ENCODE measurements at regions not wholly inside any gene's neighbourhood (a gene's known extent, or its start where the extent isn't known, plus 50 kb on each side); places are given as distances from the start of the nearest gene placed in this dataset.
"Not testable (repeated sequence)": the region's sequence is repeated elsewhere in the genome, so short reads cannot be mapped to it uniquely, and the experiment has no call there.

DNA sequence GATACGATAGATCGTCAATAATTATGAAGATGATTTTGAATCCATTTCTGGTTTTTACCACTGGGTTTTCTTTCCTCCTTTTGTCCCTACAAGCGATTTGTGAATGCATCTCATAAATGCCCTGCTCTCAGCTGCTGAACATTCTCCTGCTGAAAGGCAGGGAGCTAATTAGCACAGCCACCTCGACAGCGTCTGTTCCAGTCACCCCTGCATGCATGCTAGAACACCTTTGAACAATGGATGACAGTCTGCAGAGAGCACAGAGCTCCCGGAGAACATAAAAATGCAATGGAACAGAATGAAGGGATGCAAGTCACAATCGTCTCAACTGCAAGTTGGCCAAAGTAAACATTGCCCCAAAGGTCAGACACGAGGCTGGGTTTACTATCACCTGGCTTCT, 105.8 kb downstream of the SLC35B3 start:
- H3K36me3 ChIP-seq (ENCODE audit: control insufficient read depth, insufficient read depth, low read length), result no peaks in the 10 kb centered on the region
- no peaks in the 10 kb centered on the region for H3K4me1 ChIP-seq (ENCODE audit: control insufficient read depth, insufficient read depth, low read length)
- no peaks in the 10 kb centered on the region for H3K27me3 ChIP-seq (ENCODE audit: control insufficient read depth, insufficient read depth, low read length)
- DNase-seq, result no peak
- no peaks in the 10 kb centered on the region for H3K9me3 ChIP-seq (replicated peaks; ENCODE audit: control insufficient read depth, low read depth, low read length)
- H3K27ac ChIP-seq (ENCODE audit: low read length), result no peak overlapping the region
- no peak overlapping the region for H3K4me3 ChIP-seq (ENCODE audit: low read length)
- WGBS (ENCODE audit: insufficient coverage), result 18% methylated on average over 6 of the region's 8 CpGs

DNA sequence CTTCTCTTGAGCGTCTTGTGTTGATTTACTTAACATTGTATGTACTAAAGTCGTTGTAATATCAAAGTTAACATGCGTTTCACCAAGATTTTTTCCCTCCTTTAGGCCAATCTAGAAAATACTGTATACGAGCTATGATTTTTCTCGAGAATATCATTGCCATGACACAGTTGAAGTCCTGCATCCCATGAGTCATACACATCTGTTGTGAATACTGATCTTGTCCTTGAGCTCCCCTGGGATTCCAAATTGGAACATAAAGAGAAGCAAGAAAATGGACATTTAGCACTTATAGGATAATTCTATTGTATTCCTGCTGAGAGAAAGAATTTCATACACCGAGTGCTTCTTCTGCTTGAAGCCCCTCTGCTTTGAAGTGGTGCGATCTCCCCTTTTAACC, 109.6 kb downstream of the SLC35B3 start:
- WGBS (ENCODE audit: insufficient coverage), result 81% methylated on average over 3 of the region's 7 CpGs
- H3K4me3 ChIP-seq (ENCODE audit: low read length), result no peak overlapping the region
- H3K27ac ChIP-seq (ENCODE audit: low read length), result no peak overlapping the region
- no peaks in the 10 kb centered on the region for H3K27me3 ChIP-seq (ENCODE audit: control insufficient read depth, insufficient read depth, low read length)
- H3K4me1 ChIP-seq (ENCODE audit: control insufficient read depth, insufficient read depth, low read length), result no peaks in the 10 kb centered on the region
- no peaks in the 10 kb centered on the region for H3K36me3 ChIP-seq (ENCODE audit: control insufficient read depth, insufficient read depth, low read length)
- H3K9me3 ChIP-seq (replicated peaks; ENCODE audit: control insufficient read depth, low read depth, low read length), result no peaks in the 10 kb centered on the region
- no peak for DNase-seq

GRCh38 chr6:8322659-8323058, 112.7 kb downstream of the SLC35B3 start:
- WGBS (ENCODE audit: insufficient coverage), result 57% methylated on average over 1 of the region's 6 CpGs
- Histone ChIP-seq H3K4me3 (ENCODE audit: low read length) (no peak overlapping the region), H3K27me3 (ENCODE audit: control insufficient read depth, insufficient read depth, low read length) (no peaks in the 10 kb centered on the region), H3K27ac (ENCODE audit: low read length) (no peak overlapping the region), H3K4me1 (ENCODE audit: control insufficient read depth, insufficient read depth, low read length) (no peaks in the 10 kb centered on the region), H3K36me3 (ENCODE audit: control insufficient read depth, insufficient read depth, low read length) (no peaks in the 10 kb centered on the region), H3K9me3 (replicated peaks; ENCODE audit: control insufficient read depth, low read depth, low read length) (no peaks in the 10 kb centered on the region)
- DNase-seq, result no peak

DNA sequence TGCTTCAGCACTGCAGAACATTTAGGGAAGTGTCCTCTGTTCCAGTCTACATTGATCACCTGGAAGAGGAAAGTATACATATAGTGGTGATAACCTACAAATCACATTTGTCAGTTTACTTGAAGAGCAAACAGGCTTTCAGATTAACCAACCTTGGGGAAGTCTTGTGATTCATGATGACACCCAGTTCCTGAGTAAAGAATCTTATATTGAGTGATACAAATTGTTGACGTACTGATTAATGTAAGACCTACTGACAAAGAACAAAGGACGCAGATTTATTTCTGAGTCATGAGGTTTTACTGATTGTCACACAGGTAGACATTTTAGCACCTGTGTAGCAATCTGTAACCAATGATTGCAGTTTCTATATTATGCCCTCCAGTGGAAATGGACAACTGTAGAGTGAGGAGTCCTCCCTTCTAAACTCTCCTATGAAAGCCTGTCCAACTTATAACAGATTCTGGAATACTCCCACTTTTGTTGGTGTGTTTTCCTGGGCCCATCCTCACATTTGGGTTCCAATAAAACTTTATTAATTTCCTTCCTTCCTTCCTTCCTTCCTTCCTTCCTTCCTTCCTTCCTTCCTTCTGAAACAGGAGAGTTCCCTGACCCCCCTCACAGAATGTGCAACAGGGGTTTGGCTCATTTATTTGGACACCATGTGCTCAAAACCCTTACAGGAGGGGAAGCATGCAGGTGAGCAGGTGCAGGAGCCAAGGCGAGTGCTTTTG, 113.5 kb downstream of the SLC35B3 start:
- Histone ChIP-seq H3K9me3 (replicated peaks; ENCODE audit: control insufficient read depth, low read depth, low read length) (no peaks in the 10 kb centered on the region), H3K4me1 (ENCODE audit: control insufficient read depth, insufficient read depth, low read length) (no peaks in the 10 kb centered on the region), H3K27me3 (ENCODE audit: control insufficient read depth, insufficient read depth, low read length) (no peaks in the 10 kb centered on the region), H3K27ac (ENCODE audit: low read length) (no peak overlapping the region), H3K36me3 (ENCODE audit: control insufficient read depth, insufficient read depth, low read length) (no peaks in the 10 kb centered on the region), H3K4me3 (ENCODE audit: low read length) (no peak overlapping the region)
- WGBS (ENCODE audit: insufficient coverage), result 85% methylated on average over 2 of the region's 3 CpGs
- DNase-seq, result no peak

DNA sequence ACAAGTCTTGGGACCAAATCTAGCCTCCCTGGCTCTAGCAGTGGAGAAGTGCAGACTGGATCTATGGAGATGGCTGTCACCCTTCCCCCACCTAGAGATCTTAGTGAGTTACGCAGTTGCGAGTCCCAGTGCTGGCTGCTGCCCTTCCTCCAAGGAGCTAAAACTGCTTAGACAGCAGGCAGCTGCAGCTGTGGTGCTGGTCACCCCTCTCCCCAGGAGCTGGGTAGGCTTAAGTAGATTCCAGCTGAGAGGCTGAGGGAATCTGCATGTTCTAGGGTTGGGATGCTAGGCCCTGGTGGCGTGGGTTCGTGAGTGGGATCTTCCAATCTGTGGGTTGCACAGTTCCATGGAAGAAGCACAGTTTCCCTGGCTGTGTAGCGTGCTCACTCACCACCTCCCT, 120.2 kb downstream of the SLC35B3 start:
- Histone ChIP-seq H3K9me3 (replicated peaks; ENCODE audit: control insufficient read depth, low read depth, low read length) (no peaks in the 10 kb centered on the region), H3K36me3 (ENCODE audit: control insufficient read depth, insufficient read depth, low read length) (no peaks in the 10 kb centered on the region), H3K4me1 (ENCODE audit: control insufficient read depth, insufficient read depth, low read length) (no peaks in the 10 kb centered on the region), H3K27me3 (ENCODE audit: control insufficient read depth, insufficient read depth, low read length) (no peaks in the 10 kb centered on the region), H3K27ac (ENCODE audit: low read length) (no peak overlapping the region), H3K4me3 (ENCODE audit: low read length) (no peak overlapping the region)
- no peak for DNase-seq
- no CpG with 5 or more reads among the region's 5 CpGs for WGBS (ENCODE audit: insufficient coverage)

DNA sequence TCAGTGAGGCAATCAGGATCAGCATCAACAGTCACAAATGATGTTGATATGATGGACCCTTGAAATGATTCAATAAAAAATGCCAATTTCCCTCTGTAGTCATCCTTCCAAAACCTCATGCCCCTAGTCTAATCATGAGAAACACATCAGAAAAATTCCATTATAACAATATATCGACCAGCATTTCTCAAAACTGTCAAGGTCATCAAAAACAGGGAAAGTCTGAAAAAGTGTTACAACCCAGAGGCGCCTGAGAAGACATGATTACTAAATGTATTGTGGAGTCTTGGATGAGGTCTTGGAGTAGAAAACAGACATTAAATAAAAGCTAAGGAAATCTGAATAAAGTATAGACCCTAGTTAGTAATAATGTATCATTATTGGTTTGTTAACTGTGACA, 133.8 kb downstream of the SLC35B3 start:
- Histone ChIP-seq H3K4me1 (ENCODE audit: control insufficient read depth, insufficient read depth, low read length) (no peaks in the 10 kb centered on the region), H3K27ac (ENCODE audit: low read length) (no peak overlapping the region), H3K9me3 (replicated peaks; ENCODE audit: control insufficient read depth, low read depth, low read length) (no peaks in the 10 kb centered on the region), H3K27me3 (ENCODE audit: control insufficient read depth, insufficient read depth, low read length) (no peaks in the 10 kb centered on the region), H3K4me3 (ENCODE audit: low read length) (no peak overlapping the region), H3K36me3 (ENCODE audit: control insufficient read depth, insufficient read depth, low read length) (no peaks in the 10 kb centered on the region)
- no peak for DNase-seq
- whole genome bisulfite sequencing (ENCODE audit: insufficient coverage), result no CpG with 5 or more reads among the region's 2 CpGs

DNA sequence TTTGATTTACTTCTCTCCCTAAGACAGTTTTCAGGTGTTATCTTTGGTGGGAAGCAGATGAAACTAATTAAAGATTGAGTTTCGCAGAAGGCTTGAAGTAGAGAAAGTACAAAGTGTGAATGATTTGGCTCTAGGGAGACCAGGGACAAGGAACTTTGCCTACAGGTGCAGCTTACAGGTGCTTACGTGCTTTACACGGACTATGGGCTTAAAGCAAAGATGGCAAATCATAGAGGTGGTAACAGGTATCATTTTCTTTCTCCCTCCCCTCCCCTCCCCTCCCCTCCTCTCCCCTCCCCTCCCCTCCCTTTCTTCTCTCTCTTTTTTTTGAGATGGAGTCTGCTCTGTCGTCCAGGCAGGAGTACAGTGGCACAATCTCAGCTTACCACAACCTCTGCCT, 136.3 kb downstream of the SLC35B3 start:
- Histone ChIP-seq H3K36me3 (ENCODE audit: control insufficient read depth, insufficient read depth, low read length) (no peaks in the 10 kb centered on the region), H3K9me3 (replicated peaks; ENCODE audit: control insufficient read depth, low read depth, low read length) (no peaks in the 10 kb centered on the region), H3K27me3 (ENCODE audit: control insufficient read depth, insufficient read depth, low read length) (no peaks in the 10 kb centered on the region), H3K4me3 (ENCODE audit: low read length) (no peak overlapping the region), H3K27ac (ENCODE audit: low read length) (no peak overlapping the region), H3K4me1 (ENCODE audit: control insufficient read depth, insufficient read depth, low read length) (no peaks in the 10 kb centered on the region)
- no peak for DNase-seq
- no CpG with 5 or more reads among the region's 4 CpGs for WGBS (ENCODE audit: insufficient coverage)

DNA sequence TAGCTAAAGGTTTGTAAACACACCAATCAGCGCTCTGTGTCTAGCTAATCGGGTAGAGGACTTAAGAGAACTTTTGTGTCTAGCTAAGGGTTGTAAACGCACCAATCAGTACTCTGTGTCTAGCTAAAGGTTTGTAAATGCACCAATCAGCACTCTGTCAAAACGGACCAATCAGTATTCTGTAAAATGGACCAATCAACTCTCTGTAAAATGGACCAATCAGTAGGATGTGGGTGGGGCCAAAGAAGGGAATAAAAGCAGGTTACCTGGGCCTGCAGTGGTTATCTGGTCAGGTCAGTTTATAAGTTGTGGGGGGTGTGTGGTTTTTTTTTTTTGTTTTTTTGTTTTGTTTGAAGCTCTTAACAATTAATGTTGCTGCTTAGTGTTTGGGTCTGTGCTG, 152.4 kb downstream of the SLC35B3 start:
- not testable (repeated sequence) for H3K4me3 ChIP-seq (ENCODE audit: low read length); H3K27ac ChIP-seq (ENCODE audit: low read length); H3K9me3 ChIP-seq (replicated peaks; ENCODE audit: control insufficient read depth, low read depth, low read length); H3K4me1 ChIP-seq (ENCODE audit: control insufficient read depth, insufficient read depth, low read length); H3K27me3 ChIP-seq (ENCODE audit: control insufficient read depth, insufficient read depth, low read length); DNase-seq; H3K36me3 ChIP-seq (ENCODE audit: control insufficient read depth, insufficient read depth, low read length)
- WGBS (ENCODE audit: insufficient coverage), result no CpG with 5 or more reads among the region's 4 CpGs

DNA sequence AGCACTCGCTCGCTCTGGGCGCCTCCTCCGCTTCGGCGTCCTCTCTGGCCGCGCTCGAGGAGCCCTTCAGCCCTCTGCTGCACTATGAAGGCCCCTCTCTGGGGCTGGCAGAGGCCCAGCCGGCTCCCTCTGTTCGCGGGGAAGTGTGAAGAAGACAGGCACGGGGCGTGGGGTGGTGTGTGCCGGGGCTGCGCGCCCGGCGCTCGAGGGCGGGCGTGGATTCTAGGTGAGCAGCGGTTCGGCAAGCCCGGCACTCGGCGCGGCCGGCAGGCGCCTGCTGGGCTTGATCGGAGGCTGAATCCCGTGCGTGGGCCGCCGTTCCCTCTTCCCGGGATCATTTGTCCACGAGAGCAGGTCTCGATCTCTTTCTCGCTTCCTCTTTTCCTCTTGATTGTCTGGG, 153.0 kb downstream of the SLC35B3 start:
- Histone ChIP-seq H3K4me3 (ENCODE audit: low read length) (no peak overlapping the region), H3K27ac (ENCODE audit: low read length) (no peak overlapping the region), H3K27me3 (ENCODE audit: control insufficient read depth, insufficient read depth, low read length) (no peaks in the 10 kb centered on the region), H3K4me1 (ENCODE audit: control insufficient read depth, insufficient read depth, low read length) (no peaks in the 10 kb centered on the region), H3K36me3 (ENCODE audit: control insufficient read depth, insufficient read depth, low read length) (no peaks in the 10 kb centered on the region), H3K9me3 (replicated peaks; ENCODE audit: control insufficient read depth, low read depth, low read length) (no peaks in the 10 kb centered on the region)
- no peak for DNase-seq
- 96% methylated on average over 39 of the region's 39 CpGs for WGBS (ENCODE audit: insufficient coverage)

DNA sequence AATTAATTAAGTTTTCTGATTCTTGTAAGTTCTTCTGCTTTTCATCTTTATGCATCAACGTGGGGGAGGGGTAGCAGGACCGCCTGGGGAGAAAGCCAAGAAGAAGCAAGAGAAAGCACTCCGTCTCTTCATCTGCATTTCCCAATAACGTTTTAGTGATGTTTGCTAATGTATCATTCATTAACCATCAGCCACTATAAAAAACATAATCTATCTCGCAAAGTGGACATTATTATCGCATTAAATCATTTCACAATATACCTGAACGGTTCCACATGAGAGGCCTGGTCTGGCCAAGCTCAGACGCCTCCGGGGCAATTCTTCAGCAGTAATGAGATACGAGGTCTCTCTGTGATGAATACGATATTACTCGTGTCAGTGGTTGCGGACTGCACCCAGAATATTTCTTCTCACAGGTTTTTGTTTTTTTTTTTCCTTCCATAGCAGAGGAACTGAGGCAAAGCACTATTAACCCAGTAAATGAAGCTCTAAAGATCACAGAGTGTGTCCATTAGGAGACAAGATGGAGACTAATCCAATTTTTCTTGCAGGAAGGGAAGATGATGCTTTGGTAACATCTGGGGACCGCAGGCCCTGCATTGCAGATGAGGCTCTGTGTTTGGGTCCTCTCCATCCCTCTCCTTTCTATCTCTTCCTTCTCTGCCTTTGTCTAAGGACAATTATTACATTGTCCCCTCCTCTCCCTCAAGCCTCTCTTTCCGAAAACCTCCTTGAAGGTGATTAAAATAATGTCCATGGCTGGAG, 156.1 kb downstream of the SLC35B3 start:
- H3K4me3 ChIP-seq (ENCODE audit: low read length), result no peak overlapping the region
- H3K36me3 ChIP-seq (ENCODE audit: control insufficient read depth, insufficient read depth, low read length), result no peaks in the 10 kb centered on the region
- no peaks in the 10 kb centered on the region for H3K9me3 ChIP-seq (replicated peaks; ENCODE audit: control insufficient read depth, low read depth, low read length)
- WGBS (ENCODE audit: insufficient coverage), result 69% methylated on average over 6 of the region's 15 CpGs
- H3K4me1 ChIP-seq (ENCODE audit: control insufficient read depth, insufficient read depth, low read length), result no peaks in the 10 kb centered on the region
- H3K27ac ChIP-seq (ENCODE audit: low read length), result no peak overlapping the region
- no peak for DNase-seq
- no peaks in the 10 kb centered on the region for H3K27me3 ChIP-seq (ENCODE audit: control insufficient read depth, insufficient read depth, low read length)

Data from muscle of leg (tissue), 3 donors.